CD4-positive, alpha-beta T cell treated with Interleukin-1 beta for 1 hour (primary cell): ENCODE measurements at regions not wholly inside any gene's neighbourhood (a gene's known extent, or its start where the extent isn't known, plus 50 kb on each side); places are given as distances from the start of the nearest gene placed in this dataset.
A peak's percentile ranks its signal among the peaks of the same experiment; 100 is the strongest.
"Not testable (repeated sequence)": the region's sequence is repeated elsewhere in the genome, so short reads cannot be mapped to it uniquely, and the experiment has no call there.

Experiments
- DNase-seq, 2 donors: peaks; one replicate each; pipeline ENCODE4 v3.0.0-alpha.2; 2020 to 2022

- no peak for DNase-seq
These were observed 56.3 kb upstream of the NCKAP5 start for GRCh38 chr2:133624551-133624950.

- no peak for DNase-seq
These were observed 59.5 kb upstream of the NCKAP5 start for GRCh38 chr2:133627741-133628140.

GRCh38 chr2:133633309-133633708 lies 65.0 kb upstream of the NCKAP5 start:
- no peak for DNase-seq

GRCh38 chr2:133633881-133634409 lies 65.7 kb upstream of the NCKAP5 start:
- DNase-seq, result no peak

GRCh38 chr2:133635131-133635530 lies 66.9 kb upstream of the NCKAP5 start:
- DNase-seq, result no peak

GRCh38 chr2:133636287-133636686 lies 68.0 kb upstream of the NCKAP5 start:
- DNase-seq, result no peak

GRCh38 chr2:133640103-133640502 lies 71.8 kb upstream of the NCKAP5 start:
- no peak for DNase-seq

- peak in 1 of 2 donors; percentile 0 for DNase-seq
These were observed 73.2 kb upstream of the NCKAP5 start for GRCh38 chr2:133641497-133641896.

- no peak for DNase-seq
These were observed 73.9 kb upstream of the NCKAP5 start for GRCh38 chr2:133641942-133642725.

- DNase-seq, result no peak
These were observed 74.5 kb upstream of the NCKAP5 start for GRCh38 chr2:133642791-133643191.

- DNase-seq, result no peak
These were observed 75.6 kb upstream of the NCKAP5 start for GRCh38 chr2:133643863-133644262.

GRCh38 chr2:133644846-133645245 lies 76.6 kb upstream of the NCKAP5 start:
- no peak for DNase-seq

GRCh38 chr2:133647386-133647785 lies 79.1 kb upstream of the NCKAP5 start:
- DNase-seq, result not testable (repeated sequence)

- DNase-seq, result no peak
These were observed 83.6 kb upstream of the NCKAP5 start for GRCh38 chr2:133651861-133652260.

GRCh38 chr2:133652398-133652797 lies 84.1 kb upstream of the NCKAP5 start:
- DNase-seq, result no peak

- DNase-seq, result no peak
These were observed 84.8 kb upstream of the NCKAP5 start for GRCh38 chr2:133653056-133653455.

GRCh38 chr2:133654949-133655348 lies 86.7 kb upstream of the NCKAP5 start:
- DNase-seq, result no peak

GRCh38 chr2:133655610-133656009 lies 87.3 kb upstream of the NCKAP5 start:
- no peak for DNase-seq

GRCh38 chr2:133657591-133657990 lies 89.3 kb upstream of the NCKAP5 start:
- DNase-seq, result no peak

GRCh38 chr2:133658020-133658903 lies 90.0 kb upstream of the NCKAP5 start:
- no peak for DNase-seq

GRCh38 chr2:133660510-133660909 lies 92.2 kb upstream of the NCKAP5 start:
- DNase-seq, result no peak

GRCh38 chr2:133661392-133661791 lies 93.1 kb upstream of the NCKAP5 start:
- DNase-seq, result no peak

GRCh38 chr2:133666621-133667020 lies 98.4 kb upstream of the NCKAP5 start:
- DNase-seq, result no peak

GRCh38 chr2:133667085-133667484 lies 98.8 kb upstream of the NCKAP5 start:
- no peak for DNase-seq
